GM18868 (cell line): ENCODE measurements at regions not wholly inside any gene's neighbourhood (a gene's known extent, or its start where the extent isn't known, plus 50 kb on each side); places are given as distances from the start of the nearest gene placed in this dataset.
A peak's percentile ranks its signal among the peaks of the same experiment; 100 is the strongest.

Experiments
- ATAC-seq: cut with Tn5 transposase; IDR thresholded peaks from one replicate; pipeline ENCODE4 v1.9.1; 2021; ENCODE audit warnings: mild to moderate bottlenecking, moderate library complexity; ENCODE audit not compliant: unreplicated experiment

DNA sequence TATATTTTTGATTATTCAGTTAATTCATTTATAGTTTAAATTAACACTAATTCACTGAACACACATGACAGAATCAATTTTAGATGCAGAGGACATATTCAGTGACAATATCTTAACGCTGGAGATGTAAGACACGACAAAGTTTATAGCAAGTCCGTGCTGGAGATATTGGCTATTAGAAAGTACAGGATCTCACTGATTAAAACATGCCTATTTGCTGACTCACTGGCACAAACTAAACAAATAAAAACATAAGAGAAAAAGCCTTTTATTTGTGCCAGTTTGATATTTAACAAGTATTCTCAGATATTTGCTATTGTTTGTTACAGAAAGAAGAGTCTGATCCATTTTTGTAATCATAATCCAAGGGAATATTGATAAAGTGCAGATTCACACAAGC, 1122.9 kb upstream of the B3GALT2 start:
- no peak for ATAC-seq

GRCh38 chr1:194300776-194301175, 1114.4 kb upstream of the B3GALT2 start:
- no peak for ATAC-seq

- ATAC-seq = no peak
Measured at GRCh38 chr1:194300340-194300739, 1113.9 kb upstream of the B3GALT2 start.

DNA sequence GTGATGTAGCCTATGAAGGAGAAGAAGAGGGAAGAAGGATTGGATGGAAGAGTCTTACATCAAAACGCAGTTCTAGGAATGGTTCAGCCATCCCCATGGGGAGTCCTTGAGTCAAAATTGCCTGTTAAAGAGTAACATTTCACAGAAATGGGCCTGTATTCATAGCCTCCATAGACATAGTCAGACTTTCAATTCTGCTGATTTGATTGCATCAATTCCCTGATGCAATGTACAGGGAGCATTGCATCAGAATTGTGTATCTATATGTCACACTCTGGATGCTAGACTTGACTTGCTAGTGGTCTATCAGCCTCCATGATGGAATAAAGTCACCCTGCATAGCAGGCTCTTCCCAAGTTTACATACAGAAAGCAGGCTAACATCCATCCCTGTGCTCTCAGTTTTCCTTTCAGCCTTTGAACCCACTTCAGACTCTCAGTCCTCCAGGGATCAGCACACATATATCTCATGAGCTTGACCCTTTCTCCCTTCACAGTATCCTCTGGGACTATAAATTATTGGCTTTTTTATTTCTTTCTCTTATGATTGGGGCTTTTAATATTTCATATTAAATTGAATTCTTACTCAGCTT, 1111.7 kb upstream of the B3GALT2 start:
- no peak for ATAC-seq

DNA sequence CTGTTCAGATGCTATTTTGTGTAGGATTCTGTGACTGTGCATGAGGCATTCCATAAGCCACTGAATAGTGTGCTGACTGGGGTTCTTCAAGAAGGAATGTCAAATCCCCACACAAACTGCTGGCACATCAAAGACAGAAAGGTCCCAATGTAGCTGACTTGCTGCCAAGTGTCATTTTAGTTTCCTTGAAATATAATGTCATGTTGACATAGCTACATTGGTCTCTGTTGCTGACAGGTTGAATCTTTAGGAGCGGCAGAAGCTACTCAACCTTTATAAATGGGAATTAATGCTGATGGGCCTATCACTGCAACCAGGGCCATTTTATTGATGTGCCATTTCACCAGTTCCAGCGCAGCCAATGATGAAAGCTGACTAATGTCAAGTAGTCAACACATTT, 1110.7 kb upstream of the B3GALT2 start:
- no peak for ATAC-seq

DNA sequence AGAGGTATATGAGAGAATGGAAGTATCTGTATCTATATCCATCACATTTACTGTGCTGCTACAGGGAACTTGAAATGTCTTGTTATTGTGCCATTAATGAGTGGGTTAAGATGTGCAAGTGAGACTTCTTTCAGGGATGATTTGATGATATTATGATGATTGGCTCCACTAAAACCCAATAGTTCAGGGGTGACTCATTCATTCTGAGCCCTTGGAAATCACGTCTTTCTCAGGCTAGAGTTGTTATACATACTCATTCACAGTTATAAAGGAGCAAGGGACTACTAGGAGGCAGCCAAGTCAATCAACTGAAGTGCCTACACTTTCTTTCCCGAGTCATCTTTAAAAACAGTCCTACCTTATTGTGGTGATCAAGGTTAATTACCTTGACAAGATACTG, 1109.8 kb upstream of the B3GALT2 start:
- ATAC-seq = no peak

- ATAC-seq = peak; percentile 91
Measured at GRCh38 chr1:194295685-194296084, 1109.3 kb upstream of the B3GALT2 start.

- ATAC-seq = no peak
Measured at GRCh38 chr1:194293851-194294405, 1107.5 kb upstream of the B3GALT2 start.

DNA sequence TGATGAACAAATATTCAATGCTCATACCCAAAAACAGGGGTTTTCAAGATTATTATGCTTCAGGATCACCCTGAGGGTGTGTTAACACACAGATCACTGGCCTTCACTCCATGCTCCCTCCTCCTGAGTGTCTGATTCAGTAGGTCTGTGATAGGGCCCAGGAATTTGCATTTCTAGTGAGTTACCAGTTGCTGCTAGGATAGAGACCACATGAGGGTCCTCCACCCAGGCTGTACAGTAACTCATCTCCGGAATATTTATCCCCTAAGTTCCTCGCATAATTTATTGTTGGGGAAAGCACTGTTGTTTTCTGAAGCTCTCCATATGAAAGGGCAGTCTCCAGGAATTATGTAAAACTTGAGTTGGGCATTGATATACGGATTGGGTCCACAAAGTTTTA, 1106.6 kb upstream of the B3GALT2 start:
- ATAC-seq = no peak

DNA sequence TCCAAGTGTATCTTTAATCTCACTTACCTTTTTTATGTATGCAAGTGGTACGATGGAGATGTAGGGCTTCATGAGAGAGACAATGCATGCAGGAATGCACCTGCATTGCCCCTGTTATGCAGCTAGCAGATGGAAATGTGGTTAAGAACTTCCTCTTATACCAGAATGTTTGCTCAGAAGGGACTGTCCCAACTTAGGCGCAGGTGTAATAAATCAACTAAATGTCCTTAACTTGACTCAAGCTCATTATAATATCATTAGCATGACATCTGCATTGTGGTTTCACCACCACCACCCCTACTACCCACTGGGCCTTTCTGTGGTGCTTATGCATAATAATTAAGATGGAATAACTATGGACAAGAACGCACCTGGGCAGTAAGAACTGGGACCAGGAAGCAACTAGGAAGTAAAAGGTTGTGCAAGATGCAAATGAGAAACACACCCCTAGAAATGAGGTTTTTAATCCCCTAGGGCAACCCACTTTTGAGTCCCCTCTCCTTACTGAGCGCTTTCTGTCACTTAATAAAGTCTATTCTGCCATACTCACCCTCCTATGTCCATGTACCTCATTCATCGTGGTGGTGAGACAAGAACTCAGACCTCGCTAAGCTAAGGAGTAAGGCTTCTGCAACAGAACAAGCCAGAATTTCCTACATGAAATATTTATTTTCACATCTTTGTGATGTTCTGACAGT, 1103.3 kb upstream of the B3GALT2 start:
- ATAC-seq = peak; percentile 97

DNA sequence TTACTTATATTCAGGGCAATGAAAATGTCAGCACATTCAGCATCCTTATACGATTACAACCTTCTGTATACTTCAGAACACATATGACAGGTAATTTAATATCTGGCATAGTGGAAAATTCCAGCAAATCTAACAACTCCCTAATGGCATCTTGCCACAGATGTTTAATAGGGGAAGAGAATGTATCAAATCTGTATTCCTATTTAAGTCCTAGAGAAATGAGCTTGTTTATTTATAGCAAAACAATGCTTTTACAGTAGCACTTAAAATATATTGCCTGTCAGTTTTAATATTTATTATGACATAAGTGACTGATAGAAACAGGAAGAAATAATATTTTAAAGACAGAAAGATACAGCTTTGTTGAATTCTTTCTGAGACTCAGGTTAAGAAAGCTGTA, 1101.8 kb upstream of the B3GALT2 start:
- ATAC-seq = no peak

- ATAC-seq = no peak
Measured at GRCh38 chr1:194281376-194281775, 1095.0 kb upstream of the B3GALT2 start.

- no peak for ATAC-seq
Measured at GRCh38 chr1:194280463-194280862, 1094.0 kb upstream of the B3GALT2 start.

- peak; percentile 96 for ATAC-seq
Measured at GRCh38 chr1:194279975-194280374, 1093.6 kb upstream of the B3GALT2 start.

GRCh38 chr1:194277927-194278326, 1091.5 kb upstream of the B3GALT2 start:
- ATAC-seq = no peak

DNA sequence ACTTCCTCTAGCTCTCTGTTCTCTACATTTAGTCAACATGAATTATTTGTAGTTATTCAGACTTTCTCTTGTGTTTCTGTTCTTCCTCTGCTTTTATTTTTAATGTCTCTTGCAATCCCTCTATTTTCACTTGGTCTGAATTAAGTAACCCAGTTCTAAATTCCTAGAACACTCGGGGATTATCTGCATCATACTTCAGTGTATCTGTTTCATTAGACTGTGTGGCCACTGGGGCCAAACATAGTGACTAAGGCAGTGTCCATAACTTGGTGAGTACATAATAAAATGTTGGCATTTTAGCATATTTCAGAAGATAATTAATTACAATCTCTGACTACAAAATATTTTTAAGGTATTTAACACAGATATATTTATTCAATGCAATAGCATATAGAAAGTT, 1087.2 kb upstream of the B3GALT2 start:
- no peak for ATAC-seq

- ATAC-seq = no peak
Measured at GRCh38 chr1:194268839-194269238, 1082.4 kb upstream of the B3GALT2 start.

- ATAC-seq = no peak
Measured at GRCh38 chr1:194267021-194267420, 1080.6 kb upstream of the B3GALT2 start.

DNA sequence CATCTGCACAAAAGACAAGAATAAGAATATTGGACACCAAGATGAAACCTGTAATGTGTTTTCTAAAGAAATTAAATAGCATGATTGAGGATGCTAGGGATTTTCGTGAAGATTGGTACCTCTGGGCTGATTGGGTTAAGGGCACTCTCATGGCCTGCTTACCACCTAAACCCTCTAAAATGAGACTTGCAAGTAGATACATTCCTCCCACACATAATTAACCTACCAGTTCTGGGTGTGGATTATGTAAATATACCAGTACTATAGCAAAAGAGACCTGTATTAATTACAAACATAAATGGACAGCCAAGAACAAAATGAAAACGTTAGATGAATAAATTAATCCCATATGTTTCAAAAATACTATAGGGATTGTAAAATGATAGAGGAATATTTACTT, 1069.6 kb upstream of the B3GALT2 start:
- ATAC-seq = no peak

GRCh38 chr1:194252199-194252598, 1065.8 kb upstream of the B3GALT2 start:
- ATAC-seq = no peak

GRCh38 chr1:194241215-194241614, 1054.8 kb upstream of the B3GALT2 start:
- no peak for ATAC-seq

DNA sequence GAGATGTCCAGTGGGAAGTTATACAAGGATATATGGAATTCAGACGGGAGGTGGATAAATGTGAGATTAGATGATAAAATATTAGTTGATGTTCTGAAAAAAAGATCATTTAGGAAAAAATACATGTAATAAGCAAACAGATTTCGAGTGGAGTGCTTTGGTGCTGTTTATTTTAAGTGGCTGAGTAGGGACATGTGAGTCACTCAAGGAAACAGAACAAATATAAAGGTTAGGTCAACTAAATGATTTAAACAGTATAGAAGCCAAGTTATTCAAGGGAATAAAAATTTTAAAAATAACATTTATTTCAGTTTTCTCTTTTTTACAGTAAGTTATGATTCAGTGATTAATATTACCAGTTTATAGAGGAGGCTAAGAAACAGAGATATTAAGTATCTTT, 1046.7 kb upstream of the B3GALT2 start:
- ATAC-seq = no peak
